ENCODE measurements at regions not wholly inside any gene's neighbourhood (a gene's known extent, or its start where the extent isn't known, plus 50 kb on each side); places are given as distances from the start of the nearest gene placed in this dataset.

DNA sequence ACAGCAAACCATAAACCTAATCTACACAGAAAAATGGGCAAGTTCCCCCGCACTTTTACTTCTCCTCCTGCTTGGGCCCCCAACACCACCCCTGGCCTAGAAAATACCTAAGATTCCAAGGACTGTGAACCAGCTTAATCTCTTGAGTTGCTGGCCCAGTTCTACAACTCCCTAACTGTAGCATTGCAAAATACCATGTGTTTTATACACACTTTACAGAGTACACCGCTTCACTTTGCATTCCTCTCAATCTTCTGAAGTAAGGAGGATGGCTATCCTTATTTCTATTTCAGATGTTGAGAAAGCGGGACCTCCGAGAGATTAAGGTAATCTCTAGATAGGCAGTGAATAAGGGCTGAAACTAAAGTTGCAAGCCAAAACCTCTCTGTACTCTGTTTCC lies 408.3 kb upstream of the NR5A2 start:
- Histone ChIP-seq H3K4me3 (ENCODE audit: low read depth, low read length) (no peak overlapping the region), H3K9me3 (ENCODE audit: control insufficient read depth, insufficient read depth, low read depth, low read length) (no peaks in the 10 kb centered on the region), H3K36me3 (ENCODE audit: control insufficient read depth in 2 of 2, insufficient read depth in 1 of 2, low read length in 2 of 2) (no peaks in the 10 kb centered on the region), H3K27ac (ENCODE audit: extremely low read depth, low read depth, low read length) (no peak overlapping the region), H3K4me1 (ENCODE audit: control insufficient read depth, insufficient read depth, low read length) (no peaks in the 10 kb centered on the region)
- TF ChIP-seq, protein P1, sequence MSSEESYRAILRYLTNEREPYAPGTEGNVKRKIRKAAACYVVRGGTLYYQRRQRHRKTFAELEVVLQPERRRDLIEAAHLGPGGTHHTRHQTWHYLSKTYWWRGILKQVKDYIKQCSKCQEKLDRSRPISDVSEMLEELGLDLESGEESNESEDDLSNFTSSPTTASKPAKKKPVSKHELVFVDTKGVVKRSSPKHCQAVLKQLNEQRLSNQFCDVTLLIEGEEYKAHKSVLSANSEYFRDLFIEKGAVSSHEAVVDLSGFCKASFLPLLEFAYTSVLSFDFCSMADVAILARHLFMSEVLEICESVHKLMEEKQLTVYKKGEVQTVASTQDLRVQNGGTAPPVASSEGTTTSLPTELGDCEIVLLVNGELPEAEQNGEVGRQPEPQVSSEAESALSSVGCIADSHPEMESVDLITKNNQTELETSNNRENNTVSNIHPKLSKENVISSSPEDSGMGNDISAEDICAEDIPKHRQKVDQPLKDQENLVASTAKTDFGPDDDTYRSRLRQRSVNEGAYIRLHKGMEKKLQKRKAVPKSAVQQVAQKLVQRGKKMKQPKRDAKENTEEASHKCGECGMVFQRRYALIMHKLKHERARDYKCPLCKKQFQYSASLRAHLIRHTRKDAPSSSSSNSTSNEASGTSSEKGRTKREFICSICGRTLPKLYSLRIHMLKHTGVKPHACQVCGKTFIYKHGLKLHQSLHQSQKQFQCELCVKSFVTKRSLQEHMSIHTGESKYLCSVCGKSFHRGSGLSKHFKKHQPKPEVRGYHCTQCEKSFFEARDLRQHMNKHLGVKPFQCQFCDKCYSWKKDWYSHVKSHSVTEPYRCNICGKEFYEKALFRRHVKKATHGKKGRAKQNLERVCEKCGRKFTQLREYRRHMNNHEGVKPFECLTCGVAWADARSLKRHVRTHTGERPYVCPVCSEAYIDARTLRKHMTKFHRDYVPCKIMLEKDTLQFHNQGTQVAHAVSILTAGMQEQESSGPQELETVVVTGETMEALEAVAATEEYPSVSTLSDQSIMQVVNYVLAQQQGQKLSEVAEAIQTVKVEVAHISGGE (tag by site-specific recombination; conservative IDR thresholded peaks at IDR 0.05; ENCODE audit: low read depth), result no peak
- no peak for TF ChIP-seq ZNF830 (tag by site-specific recombination; IDR thresholded peaks at IDR 0.05; ENCODE audit: low read depth)
- TF ChIP-seq, protein P2, sequence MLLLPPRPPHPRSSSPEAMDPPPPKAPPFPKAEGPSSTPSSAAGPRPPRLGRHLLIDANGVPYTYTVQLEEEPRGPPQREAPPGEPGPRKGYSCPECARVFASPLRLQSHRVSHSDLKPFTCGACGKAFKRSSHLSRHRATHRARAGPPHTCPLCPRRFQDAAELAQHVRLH (tag by site-specific recombination; IDR thresholded peaks at IDR 0.05), result no peak
- TF ChIP-seq REPIN1 (tag by site-specific recombination; IDR thresholded peaks at IDR 0.05; ENCODE audit: low read depth), result no peak
- TF ChIP-seq ZNF596 (tag by site-specific recombination; IDR thresholded peaks at IDR 0.05), result no peak
- TF ChIP-seq, protein P3, sequence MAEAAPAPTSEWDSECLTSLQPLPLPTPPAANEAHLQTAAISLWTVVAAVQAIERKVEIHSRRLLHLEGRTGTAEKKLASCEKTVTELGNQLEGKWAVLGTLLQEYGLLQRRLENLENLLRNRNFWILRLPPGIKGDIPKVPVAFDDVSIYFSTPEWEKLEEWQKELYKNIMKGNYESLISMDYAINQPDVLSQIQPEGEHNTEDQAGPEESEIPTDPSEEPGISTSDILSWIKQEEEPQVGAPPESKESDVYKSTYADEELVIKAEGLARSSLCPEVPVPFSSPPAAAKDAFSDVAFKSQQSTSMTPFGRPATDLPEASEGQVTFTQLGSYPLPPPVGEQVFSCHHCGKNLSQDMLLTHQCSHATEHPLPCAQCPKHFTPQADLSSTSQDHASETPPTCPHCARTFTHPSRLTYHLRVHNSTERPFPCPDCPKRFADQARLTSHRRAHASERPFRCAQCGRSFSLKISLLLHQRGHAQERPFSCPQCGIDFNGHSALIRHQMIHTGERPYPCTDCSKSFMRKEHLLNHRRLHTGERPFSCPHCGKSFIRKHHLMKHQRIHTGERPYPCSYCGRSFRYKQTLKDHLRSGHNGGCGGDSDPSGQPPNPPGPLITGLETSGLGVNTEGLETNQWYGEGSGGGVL (tag by site-specific recombination; IDR thresholded peaks at IDR 0.05), result no peak
- no peak for TF ChIP-seq ZNF174 (tag by site-specific recombination; IDR thresholded peaks at IDR 0.05)
- TF ChIP-seq KLF8 (tag by site-specific recombination; IDR thresholded peaks at IDR 0.05), result no peak
- TF ChIP-seq ZNF660 (tag by site-specific recombination; IDR thresholded peaks at IDR 0.05), result no peak
- no peak for TF ChIP-seq ZNF10 (tag by site-specific recombination; IDR thresholded peaks at IDR 0.05)
- TF ChIP-seq, protein P4, sequence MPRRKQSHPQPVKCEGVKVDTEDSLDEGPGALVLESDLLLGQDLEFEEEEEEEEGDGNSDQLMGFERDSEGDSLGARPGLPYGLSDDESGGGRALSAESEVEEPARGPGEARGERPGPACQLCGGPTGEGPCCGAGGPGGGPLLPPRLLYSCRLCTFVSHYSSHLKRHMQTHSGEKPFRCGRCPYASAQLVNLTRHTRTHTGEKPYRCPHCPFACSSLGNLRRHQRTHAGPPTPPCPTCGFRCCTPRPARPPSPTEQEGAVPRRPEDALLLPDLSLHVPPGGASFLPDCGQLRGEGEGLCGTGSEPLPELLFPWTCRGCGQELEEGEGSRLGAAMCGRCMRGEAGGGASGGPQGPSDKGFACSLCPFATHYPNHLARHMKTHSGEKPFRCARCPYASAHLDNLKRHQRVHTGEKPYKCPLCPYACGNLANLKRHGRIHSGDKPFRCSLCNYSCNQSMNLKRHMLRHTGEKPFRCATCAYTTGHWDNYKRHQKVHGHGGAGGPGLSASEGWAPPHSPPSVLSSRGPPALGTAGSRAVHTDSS (tag by site-specific recombination; IDR thresholded peaks at IDR 0.05), result no peak
- TF ChIP-seq, protein P5, sequence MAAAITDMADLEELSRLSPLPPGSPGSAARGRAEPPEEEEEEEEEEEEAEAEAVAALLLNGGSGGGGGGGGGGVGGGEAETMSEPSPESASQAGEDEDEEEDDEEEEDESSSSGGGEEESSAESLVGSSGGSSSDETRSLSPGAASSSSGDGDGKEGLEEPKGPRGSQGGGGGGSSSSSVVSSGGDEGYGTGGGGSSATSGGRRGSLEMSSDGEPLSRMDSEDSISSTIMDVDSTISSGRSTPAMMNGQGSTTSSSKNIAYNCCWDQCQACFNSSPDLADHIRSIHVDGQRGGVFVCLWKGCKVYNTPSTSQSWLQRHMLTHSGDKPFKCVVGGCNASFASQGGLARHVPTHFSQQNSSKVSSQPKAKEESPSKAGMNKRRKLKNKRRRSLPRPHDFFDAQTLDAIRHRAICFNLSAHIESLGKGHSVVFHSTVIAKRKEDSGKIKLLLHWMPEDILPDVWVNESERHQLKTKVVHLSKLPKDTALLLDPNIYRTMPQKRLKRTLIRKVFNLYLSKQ (tag by site-specific recombination; IDR thresholded peaks at IDR 0.05; ENCODE audit: borderline replicate concordance), result no peak
- TF ChIP-seq HOXA7 (CRISPR knock-in tag; IDR thresholded peaks at IDR 0.05; ENCODE audit: borderline replicate concordance), result no peak
- TF ChIP-seq YY2 (tag by site-specific recombination; IDR thresholded peaks at IDR 0.05), result no peak
- TF ChIP-seq, protein P6, sequence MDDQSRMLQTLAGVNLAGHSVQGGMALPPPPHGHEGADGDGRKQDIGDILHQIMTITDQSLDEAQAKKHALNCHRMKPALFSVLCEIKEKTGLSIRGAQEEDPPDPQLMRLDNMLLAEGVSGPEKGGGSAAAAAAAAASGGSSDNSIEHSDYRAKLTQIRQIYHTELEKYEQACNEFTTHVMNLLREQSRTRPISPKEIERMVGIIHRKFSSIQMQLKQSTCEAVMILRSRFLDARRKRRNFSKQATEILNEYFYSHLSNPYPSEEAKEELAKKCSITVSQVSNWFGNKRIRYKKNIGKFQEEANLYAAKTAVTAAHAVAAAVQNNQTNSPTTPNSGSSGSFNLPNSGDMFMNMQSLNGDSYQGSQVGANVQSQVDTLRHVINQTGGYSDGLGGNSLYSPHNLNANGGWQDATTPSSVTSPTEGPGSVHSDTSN (CRISPR knock-in tag; IDR thresholded peaks at IDR 0.05), result no peak
- no peak for TF ChIP-seq GFI1B (tag by site-specific recombination; IDR thresholded peaks at IDR 0.05)
- no peak for TF ChIP-seq ZNF623 (tag by site-specific recombination; IDR thresholded peaks at IDR 0.05)
- TF ChIP-seq ZNF24 (tag by site-specific recombination; IDR thresholded peaks at IDR 0.05), result no peak
- TF ChIP-seq ZNF677 (tag by site-specific recombination; IDR thresholded peaks at IDR 0.05), result no peak
- TF ChIP-seq ZNF621 (tag by site-specific recombination; IDR thresholded peaks at IDR 0.05), result no peak
- ChIA-PET POLR2A (no interaction called here), CTCF (no interaction called here)

Measured in HEK293 (cell line).